Activated CD8-positive, alpha-beta memory T cell treated with anti-CD3 and anti-CD28 coated beads, Interleukin-2, amount 50 U/mL, for 1 hour (primary cell): ENCODE measurements at regions not wholly inside any gene's neighbourhood (a gene's known extent, or its start where the extent isn't known, plus 50 kb on each side); places are given as distances from the start of the nearest gene placed in this dataset.

Source experiments
- DNase-seq: peaks from one replicate; pipeline ENCODE4 v3.0.0-alpha.2; 2020; ENCODE audit errors: extremely low read depth

- no peak for DNase-seq
Observed at GRCh38 chr9:14962193-14962882, 52.1 kb upstream of the FREM1 start.

GRCh38 chr9:14961372-14962068 lies 51.3 kb upstream of the FREM1 start:
- no peak for DNase-seq

GRCh38 chr9:14960881-14961280 lies 50.7 kb upstream of the FREM1 start:
- DNase-seq: no peak
